CD4-positive, alpha-beta T cell treated with Interferon alpha-2 for 1 hour (primary cell): ENCODE measurements at regions not wholly inside any gene's neighbourhood (a gene's known extent, or its start where the extent isn't known, plus 50 kb on each side); places are given as distances from the start of the nearest gene placed in this dataset.
A peak's percentile ranks its signal among the peaks of the same experiment; 100 is the strongest.

Source experiments
- DNase-seq, 2 donors: peaks; one replicate each; pipeline ENCODE4 v3.0.0-alpha.2; 2020 to 2022

GRCh38 chr13:40492511-40492910 is 173.9 kb downstream of the FOXO1 start:
- no peak for DNase-seq

GRCh38 chr13:40494513-40494912 is 171.9 kb downstream of the FOXO1 start:
- DNase-seq: peak in 1 of 2 donors; percentile 50

- DNase-seq: peak in 1 of 2 donors; percentile 64
These were observed 171.4 kb downstream of the FOXO1 start for GRCh38 chr13:40494946-40495620.

- no peak for DNase-seq
These were observed 170.8 kb downstream of the FOXO1 start for GRCh38 chr13:40495621-40496001.

GRCh38 chr13:40496035-40496810 is 170.2 kb downstream of the FOXO1 start:
- no peak for DNase-seq

- DNase-seq: no peak
These were observed 168.0 kb downstream of the FOXO1 start for GRCh38 chr13:40498461-40498860.

- no peak for DNase-seq
These were observed 164.2 kb downstream of the FOXO1 start for GRCh38 chr13:40502236-40502635.

GRCh38 chr13:40503011-40503410 is 163.4 kb downstream of the FOXO1 start:
- DNase-seq: no peak

- no peak for DNase-seq
These were observed 162.4 kb downstream of the FOXO1 start for GRCh38 chr13:40503966-40504591.

GRCh38 chr13:40504641-40505040 is 161.8 kb downstream of the FOXO1 start:
- DNase-seq: no peak

- DNase-seq: no peak
These were observed 161.2 kb downstream of the FOXO1 start for GRCh38 chr13:40505196-40505595.
